Fibroblast of lung (primary cell): ENCODE measurements at regions not wholly inside any gene's neighbourhood (a gene's known extent, or its start where the extent isn't known, plus 50 kb on each side); places are given as distances from the start of the nearest gene placed in this dataset.

ENCODE experiments used
- EZH2 ChIP-seq: IDR thresholded peaks from 2 replicates; pipeline ENCODE4 v1.5.1; 2012; ENCODE audit warnings: low read length, control low read depth, mild to moderate bottlenecking; ENCODE audit errors: missing control alignments
- TF ChIP-seq, protein P1 (sequence below), 2 donors: IDR thresholded peaks in 1 of 2; conservative IDR thresholded peaks in 1 of 2; 1 replicate in 1 of 2; 2 replicates in 1 of 2; pipeline ENCODE4 v1.5.1; 2011 to 2012; ENCODE audit warnings: low read length in 2 of 2, control low read depth in 1 of 2, inconsistent platforms in 1 of 2, low read depth in 1 of 2, mild to moderate bottlenecking in 1 of 2

DNA sequence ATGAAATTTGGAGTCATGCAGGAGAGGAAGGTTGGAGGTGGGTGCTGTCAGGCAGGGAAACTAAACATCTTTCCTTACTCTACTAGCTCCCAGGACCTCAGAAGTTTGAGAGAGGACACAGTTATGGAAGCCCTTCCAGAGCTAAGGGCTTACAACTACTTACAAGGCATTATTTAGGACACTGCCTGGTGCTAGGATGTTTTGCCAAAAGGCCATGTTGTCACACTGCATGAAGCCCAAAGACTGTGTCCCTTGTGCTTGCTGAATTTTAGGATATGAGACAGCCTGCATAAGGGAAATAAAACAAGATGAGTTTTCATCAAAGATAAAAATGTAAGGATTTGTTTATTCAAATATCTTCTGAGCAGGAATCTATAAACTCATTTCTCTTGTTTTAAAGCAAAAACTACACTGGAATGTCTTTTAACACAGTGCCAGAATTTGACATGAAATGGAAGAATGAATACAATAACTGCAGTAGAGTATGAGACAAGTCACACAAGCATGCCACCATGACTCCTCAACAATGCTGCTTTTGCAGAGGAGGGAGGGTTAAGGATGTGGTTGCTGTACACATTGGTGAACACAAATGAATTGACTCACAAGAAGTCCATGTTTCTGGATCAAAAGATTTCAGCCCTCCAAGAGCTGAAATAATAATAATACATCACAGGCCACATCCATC is 258.4 kb downstream of the SPRY2 start:
- TF ChIP-seq, protein P1, sequence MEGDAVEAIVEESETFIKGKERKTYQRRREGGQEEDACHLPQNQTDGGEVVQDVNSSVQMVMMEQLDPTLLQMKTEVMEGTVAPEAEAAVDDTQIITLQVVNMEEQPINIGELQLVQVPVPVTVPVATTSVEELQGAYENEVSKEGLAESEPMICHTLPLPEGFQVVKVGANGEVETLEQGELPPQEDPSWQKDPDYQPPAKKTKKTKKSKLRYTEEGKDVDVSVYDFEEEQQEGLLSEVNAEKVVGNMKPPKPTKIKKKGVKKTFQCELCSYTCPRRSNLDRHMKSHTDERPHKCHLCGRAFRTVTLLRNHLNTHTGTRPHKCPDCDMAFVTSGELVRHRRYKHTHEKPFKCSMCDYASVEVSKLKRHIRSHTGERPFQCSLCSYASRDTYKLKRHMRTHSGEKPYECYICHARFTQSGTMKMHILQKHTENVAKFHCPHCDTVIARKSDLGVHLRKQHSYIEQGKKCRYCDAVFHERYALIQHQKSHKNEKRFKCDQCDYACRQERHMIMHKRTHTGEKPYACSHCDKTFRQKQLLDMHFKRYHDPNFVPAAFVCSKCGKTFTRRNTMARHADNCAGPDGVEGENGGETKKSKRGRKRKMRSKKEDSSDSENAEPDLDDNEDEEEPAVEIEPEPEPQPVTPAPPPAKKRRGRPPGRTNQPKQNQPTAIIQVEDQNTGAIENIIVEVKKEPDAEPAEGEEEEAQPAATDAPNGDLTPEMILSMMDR (conservative IDR thresholded peaks at IDR 0.05 in 1 of 2, IDR thresholded peaks at IDR 0.05 in 1 of 2; ENCODE audit: low read depth in 1 of 2, low read length in 2 of 2), result no peak
- no peak for TF ChIP-seq EZH2
